ENCODE measurements at regions not wholly inside any gene's neighbourhood (a gene's known extent, or its start where the extent isn't known, plus 50 kb on each side); places are given as distances from the start of the nearest gene placed in this dataset.

GRCh38 chr4:123621072-123621705, 224.6 kb downstream of the SPRY1 start:
- Histone ChIP-seq H3F3A (ENCODE audit: insufficient read depth, low read length) (no peaks in the 10 kb centered on the region), H3K36me3 (ENCODE audit: insufficient read depth, low read length) (no peaks in the 10 kb centered on the region), H3K4me1 (ENCODE audit: insufficient read depth, low read length, severe bottlenecking) (peaks cover 12% of the 10 kb centered on the region), H3K9me3 (ENCODE audit: low read length) (no peaks in the 10 kb centered on the region), H3K9ac (ENCODE audit: low read length) (no peak overlapping the region), H4K20me1 (ENCODE audit: insufficient read depth, low read length) (no peaks in the 10 kb centered on the region), H3K27me3 (ENCODE audit: insufficient read depth, low read length) (no peaks in the 10 kb centered on the region), H3K27ac (ENCODE audit: low read depth, low read length, poor library complexity, severe bottlenecking) (no peak overlapping the region), H3K9me2 (ENCODE audit: low read depth, low read length) (no peaks in the 10 kb centered on the region), H2AFZ (ENCODE audit: low read length) (no peak overlapping the region), H3K4me3 (ENCODE audit: low read depth, low read length, poor library complexity, severe bottlenecking) (no peak overlapping the region), H3K4me2 (ENCODE audit: low read length) (no peak overlapping the region), H3K79me2 (ENCODE audit: insufficient read depth, low read length) (no peaks in the 10 kb centered on the region)
- TF ChIP-seq CTCF (IDR thresholded peaks at IDR 0.05; ENCODE audit: low read length) (no peak), EZH2 (IDR thresholded peaks at IDR 0.05; ENCODE audit: borderline replicate concordance, low read length) (no peak)

GRCh38 chr4:123622572-123622971, 226.0 kb downstream of the SPRY1 start:
- no peaks in the 10 kb centered on the region for H3K79me2 ChIP-seq (ENCODE audit: insufficient read depth, low read length)
- H2AFZ ChIP-seq (ENCODE audit: low read length): no peak overlapping the region
- H3K9me2 ChIP-seq (ENCODE audit: low read depth, low read length): no peaks in the 10 kb centered on the region; the same call in 1 of the 2 replicates
- no peaks in the 10 kb centered on the region for H3K27me3 ChIP-seq (ENCODE audit: insufficient read depth, low read length)
- no peak overlapping the region for H3K27ac ChIP-seq (ENCODE audit: low read depth, low read length, poor library complexity, severe bottlenecking)
- no peaks in the 10 kb centered on the region for H3K36me3 ChIP-seq (ENCODE audit: insufficient read depth, low read length)
- H3K9ac ChIP-seq (ENCODE audit: low read length): no peak overlapping the region
- no peaks in the 10 kb centered on the region for H4K20me1 ChIP-seq (ENCODE audit: insufficient read depth, low read length)
- H3K4me2 ChIP-seq (ENCODE audit: low read length): no peak overlapping the region
- no peaks in the 10 kb centered on the region for H3K4me1 ChIP-seq (ENCODE audit: insufficient read depth, low read length, severe bottlenecking)
- no peaks in the 10 kb centered on the region for H3K9me3 ChIP-seq (ENCODE audit: low read length)
- H3K4me3 ChIP-seq (ENCODE audit: low read depth, low read length, poor library complexity, severe bottlenecking): no peak overlapping the region
- H3F3A ChIP-seq (ENCODE audit: insufficient read depth, low read length): no peaks in the 10 kb centered on the region
- TF ChIP-seq EZH2 (IDR thresholded peaks at IDR 0.05; ENCODE audit: borderline replicate concordance, low read length) (no peak), CTCF (IDR thresholded peaks at IDR 0.05; ENCODE audit: low read length) (no peak)

- Histone ChIP-seq H3K4me1 (ENCODE audit: insufficient read depth, low read length, severe bottlenecking) (no peaks in the 10 kb centered on the region), H3F3A (ENCODE audit: insufficient read depth, low read length) (no peaks in the 10 kb centered on the region), H3K79me2 (ENCODE audit: insufficient read depth, low read length) (no peaks in the 10 kb centered on the region), H2AFZ (ENCODE audit: low read length) (no peak overlapping the region), H3K27me3 (ENCODE audit: insufficient read depth, low read length) (no peaks in the 10 kb centered on the region), H3K9me3 (ENCODE audit: low read length) (no peaks in the 10 kb centered on the region), H3K36me3 (ENCODE audit: insufficient read depth, low read length) (no peaks in the 10 kb centered on the region), H3K9me2 (ENCODE audit: low read depth, low read length) (no peaks in the 10 kb centered on the region; the same call in 1 of the 2 replicates), H3K9ac (ENCODE audit: low read length) (no peak overlapping the region), H4K20me1 (ENCODE audit: insufficient read depth, low read length) (no peaks in the 10 kb centered on the region), H3K4me3 (ENCODE audit: low read depth, low read length, poor library complexity, severe bottlenecking) (no peak overlapping the region), H3K4me2 (ENCODE audit: low read length) (no peak overlapping the region), H3K27ac (ENCODE audit: low read depth, low read length, poor library complexity, severe bottlenecking) (no peak overlapping the region)
- no peak for TF ChIP-seq CTCF (IDR thresholded peaks at IDR 0.05; ENCODE audit: low read length)
- no peak for TF ChIP-seq EZH2 (IDR thresholded peaks at IDR 0.05; ENCODE audit: borderline replicate concordance, low read length)
Measured at GRCh38 chr4:123623611-123624010, 227.0 kb downstream of the SPRY1 start.
